ENCODE measurements at regions not wholly inside any gene's neighbourhood (a gene's known extent, or its start where the extent isn't known, plus 50 kb on each side); places are given as distances from the start of the nearest gene placed in this dataset.
"Not testable (repeated sequence)": the region's sequence is repeated elsewhere in the genome, so short reads cannot be mapped to it uniquely, and the experiment has no call there.

- not testable (repeated sequence) for DNase-seq
Observed at GRCh38 chr4:27075603-27076002, 215.0 kb downstream of the STIM2 start.

DNA sequence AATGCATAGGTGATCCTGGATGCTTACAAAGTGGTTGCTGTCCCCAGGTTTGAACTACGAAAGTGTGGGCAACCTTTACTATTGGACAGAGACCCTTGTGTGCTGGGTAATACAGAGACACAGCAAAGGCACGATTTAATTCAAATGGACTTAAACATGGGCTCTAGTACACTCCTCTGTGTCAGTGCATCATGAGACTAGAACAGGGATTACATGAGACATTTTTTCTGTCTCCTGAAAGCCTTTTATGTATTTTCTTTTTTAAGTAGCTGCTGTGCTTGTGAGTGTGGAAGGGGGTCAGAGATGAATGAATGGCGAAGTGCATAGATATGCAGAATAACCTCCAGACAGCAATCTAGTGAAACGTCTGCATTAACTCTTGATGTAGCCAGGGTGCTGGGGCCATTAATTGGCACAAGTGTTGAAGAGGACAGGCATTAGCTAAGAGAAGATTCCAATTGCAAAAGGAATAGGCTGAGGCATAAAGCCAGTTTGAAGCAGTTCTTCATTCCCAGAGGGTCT lies 218.4 kb downstream of the STIM2 start:
- DNase-seq = no peak

DNA sequence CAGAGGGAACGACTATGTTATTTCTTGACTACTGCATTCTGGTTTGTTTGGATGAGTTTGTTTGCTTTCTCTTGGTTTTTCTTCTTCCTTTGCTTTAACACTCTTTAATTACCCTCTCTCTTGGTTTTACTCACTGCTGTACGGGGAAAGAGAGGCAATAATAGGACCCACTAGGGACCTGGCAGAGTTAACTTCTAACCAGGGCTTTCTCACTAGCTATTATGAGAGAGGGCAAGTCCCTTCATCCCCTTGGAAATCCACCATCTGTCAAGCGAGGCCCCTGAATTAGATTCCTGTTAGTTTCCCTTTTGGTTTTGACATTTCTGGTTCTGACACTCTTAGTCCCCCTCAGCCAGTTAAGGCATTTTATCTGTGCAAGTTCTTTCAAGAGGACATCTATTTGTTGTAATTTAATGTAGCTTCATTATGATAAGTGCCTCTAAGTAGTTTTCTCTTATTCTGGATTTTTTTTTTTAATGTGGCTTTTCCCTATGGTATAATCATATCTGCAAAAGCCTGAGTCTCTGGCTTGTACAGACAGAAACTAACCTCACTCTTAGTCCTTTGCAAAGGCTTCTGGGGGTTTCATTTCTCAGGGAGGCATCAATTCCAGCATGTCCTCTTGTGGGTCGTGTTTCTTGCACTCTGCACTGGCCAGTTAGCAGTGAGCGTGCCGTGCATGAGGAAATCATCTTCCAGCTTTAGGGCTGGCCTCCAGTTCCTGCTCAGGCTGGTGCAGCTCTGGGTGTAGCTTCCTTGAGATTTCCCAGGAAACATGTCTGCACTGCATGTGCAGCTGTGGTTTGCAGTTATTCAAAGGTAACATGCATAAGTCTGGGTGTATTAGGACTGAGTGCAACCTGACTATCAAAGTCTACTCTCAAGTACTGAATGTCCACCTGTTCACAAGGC lies 221.3 kb downstream of the STIM2 start:
- DNase-seq = no peak

DNA sequence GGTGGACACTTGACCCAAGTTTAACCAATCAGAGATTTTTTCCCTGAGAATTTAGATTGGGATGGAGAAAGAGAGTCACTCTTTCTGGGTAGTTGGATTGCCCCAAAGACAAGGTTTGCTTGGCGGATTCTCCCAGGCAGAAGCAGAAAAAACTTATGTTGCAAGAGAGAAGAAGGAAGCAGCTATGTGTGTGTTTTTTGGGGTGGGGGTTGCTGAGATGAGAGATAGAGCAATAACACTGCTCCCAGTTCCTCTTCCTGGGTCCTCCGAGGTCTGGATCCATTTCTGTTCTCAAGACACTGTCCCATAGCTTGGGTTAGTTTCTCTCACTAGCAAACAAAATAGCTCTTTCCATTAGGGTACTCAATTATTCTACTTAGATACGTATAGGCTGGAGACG lies 222.1 kb downstream of the STIM2 start:
- no peak for DNase-seq

DNA sequence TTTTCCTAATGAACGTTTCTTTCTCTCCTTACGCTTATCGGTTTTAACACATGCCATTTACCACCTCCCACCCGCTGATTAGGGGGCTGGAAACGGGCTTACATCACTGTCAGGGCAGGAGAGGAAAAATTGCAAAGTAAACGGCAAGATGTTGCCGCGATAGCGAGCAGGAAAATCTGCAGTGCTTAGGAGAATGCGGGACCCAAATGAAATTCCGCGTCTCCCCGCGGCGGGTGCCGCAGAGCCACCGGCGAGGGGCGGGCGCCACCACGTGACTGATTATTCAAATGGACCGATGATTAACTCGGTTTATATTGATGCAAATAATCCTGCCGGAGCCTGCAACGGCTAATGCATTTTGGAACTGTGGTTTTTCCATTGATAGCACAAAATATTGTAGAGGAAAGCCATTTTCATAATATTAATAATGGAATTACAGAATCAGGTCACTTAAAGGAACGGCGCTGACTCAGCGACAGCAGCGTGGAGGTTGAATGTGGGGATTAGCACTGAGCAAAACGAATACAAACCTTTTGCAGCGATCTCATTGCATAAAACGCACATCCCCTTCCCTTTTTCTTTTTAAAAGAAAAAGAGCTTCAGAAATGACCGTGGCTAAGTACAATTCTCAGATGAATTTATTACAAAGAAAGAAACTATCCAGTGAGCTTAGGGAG lies 224.2 kb downstream of the STIM2 start:
- DNase-seq = peak; percentile 65

GRCh38 chr4:27085396-27085795 lies 224.8 kb downstream of the STIM2 start:
- no peak for DNase-seq

- no peak for DNase-seq
Observed at GRCh38 chr4:27087306-27088045, 226.8 kb downstream of the STIM2 start.

- no peak for DNase-seq
Observed at GRCh38 chr4:27088491-27088890, 227.8 kb downstream of the STIM2 start.

DNA sequence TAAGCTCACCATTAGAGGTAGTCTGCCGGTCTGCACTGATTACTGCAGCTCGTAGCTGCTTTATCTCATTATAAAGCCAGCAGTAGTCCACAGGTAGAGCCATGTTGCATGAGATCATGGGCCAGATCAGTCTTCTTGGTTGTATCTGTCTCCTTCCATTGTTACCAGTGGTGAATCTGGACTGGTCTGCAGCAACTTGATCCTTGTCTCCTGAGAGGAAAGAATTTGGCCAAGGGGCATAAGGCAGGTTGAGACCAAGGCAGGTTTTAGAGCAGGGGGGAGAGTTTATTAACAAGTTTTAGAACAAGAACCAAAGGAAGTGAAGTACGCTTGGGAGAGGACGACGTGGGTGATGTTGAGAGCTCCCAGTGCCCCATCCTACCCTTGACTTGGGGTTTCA lies 228.5 kb downstream of the STIM2 start:
- DNase-seq = no peak

DNA sequence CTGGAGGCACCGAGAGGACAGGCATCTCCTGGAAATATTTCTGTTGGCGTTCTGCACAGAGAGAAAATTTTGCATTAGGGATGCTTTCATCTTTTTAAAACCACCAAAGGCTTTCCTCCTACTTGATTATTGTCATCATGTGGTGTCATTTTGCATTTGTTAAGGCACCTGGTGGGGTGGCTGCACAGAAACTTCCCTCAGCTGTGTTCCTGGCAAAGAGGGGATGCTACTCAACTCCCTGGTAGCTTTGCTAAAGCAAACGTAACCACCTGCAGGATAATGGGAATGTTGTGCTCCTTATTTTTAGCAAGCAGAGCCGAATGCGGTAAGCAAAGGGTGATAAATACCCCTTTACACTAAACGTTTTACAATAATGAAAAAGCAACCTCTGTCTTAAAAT lies 229.8 kb downstream of the STIM2 start:
- DNase-seq = no peak

GRCh38 chr4:27094224-27094623 lies 233.6 kb downstream of the STIM2 start:
- no peak for DNase-seq

DNA sequence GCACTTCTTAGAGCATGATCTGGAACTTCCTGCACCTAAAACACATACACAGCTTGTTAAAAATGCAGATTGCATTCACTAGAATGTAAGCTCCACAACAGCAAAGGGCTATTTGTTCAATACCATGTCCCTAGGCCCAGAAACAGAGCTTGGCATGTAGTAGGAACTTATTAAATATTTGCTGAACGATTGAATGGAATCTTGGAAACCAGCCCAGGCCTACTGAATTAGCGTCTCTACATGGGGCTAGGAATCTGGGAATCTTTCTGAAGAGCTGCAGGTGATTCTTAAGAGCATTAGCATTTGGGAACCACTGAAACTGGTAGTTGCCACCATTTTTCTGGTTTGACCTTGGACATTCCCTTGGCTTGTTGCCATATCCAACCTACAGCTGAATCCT lies 234.1 kb downstream of the STIM2 start:
- no peak for DNase-seq

DNA sequence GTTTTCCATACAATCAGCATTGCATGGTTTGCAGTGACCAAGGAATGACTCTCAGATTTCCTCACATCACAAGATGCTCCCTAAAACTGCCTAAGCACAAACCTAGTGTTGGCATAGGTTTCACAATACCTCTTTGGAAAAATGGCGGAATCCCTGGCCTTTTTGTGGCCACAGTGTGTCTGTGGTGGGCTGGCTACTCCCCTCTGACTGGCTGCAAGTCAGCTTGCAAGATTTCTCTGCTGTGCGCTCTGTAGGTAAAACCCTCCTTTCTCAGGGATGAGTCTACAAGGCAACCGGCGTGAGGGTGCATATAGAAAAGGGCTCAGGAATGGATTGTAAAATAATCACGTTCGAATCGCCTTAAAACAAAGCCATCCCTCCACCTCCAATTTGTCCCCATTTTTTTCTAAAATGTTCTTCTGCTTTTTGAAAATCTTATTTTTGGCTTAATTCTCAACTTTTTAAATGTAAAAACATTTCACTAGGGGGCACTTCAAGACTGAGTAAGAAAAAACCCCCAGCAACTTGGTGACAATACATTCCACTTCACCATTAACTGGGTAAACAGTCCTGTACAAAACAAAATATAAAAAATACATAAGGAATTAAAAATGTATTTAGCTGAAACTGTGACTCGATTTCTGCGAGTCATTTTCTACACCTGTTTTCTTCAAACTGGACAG lies 235.6 kb downstream of the STIM2 start:
- no peak for DNase-seq

GRCh38 chr4:27098034-27098433 lies 237.4 kb downstream of the STIM2 start:
- no peak for DNase-seq

DNA sequence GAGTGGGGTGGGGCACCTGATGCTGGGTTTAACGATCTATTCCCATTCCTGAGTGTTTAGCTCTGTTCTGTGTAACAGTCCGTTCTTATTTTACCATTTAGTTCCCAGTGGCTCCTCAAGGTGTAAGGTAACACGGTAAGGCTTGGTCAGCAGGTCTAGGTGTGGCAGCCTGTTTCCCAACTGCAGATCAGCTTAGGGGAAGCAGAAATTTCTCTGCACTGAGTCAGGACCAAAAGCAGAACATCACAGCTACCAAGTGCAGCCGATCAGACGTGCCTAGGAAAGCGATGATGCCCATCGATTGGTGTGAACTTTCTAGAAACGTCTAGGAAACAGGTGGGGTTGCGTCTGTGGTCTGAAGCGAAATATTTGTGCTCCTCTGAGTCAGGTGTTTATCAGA lies 240.1 kb downstream of the STIM2 start:
- no peak for DNase-seq

GRCh38 chr4:27101126-27101525 lies 240.5 kb downstream of the STIM2 start:
- DNase-seq = no peak

- DNase-seq = no peak
Observed at GRCh38 chr4:27101561-27101960, 240.9 kb downstream of the STIM2 start.

- no peak for DNase-seq
Observed at GRCh38 chr4:27111627-27112026, 251.0 kb downstream of the STIM2 start.

- DNase-seq = no peak
Observed at GRCh38 chr4:27112587-27112986, 251.9 kb downstream of the STIM2 start.

DNA sequence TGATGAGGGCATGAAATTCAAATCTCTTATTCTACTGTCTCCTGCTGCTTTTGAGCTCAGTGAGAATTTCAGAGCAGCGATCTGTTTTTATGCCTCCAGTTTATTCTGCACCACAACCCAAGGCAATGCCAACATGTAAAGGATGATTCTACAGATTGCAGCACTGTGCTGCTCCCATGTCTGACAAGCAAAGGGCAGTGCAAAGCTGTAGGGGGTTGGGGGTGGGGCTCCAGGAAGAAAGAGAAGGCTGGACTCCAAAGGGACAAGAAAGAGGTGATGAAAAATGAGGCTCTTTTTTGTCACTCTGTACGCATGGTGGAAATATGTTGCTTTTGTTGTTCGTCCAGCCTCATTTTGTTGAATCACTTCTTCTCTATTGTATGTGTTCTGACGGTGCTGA lies 254.6 kb downstream of the STIM2 start:
- no peak for DNase-seq

DNA sequence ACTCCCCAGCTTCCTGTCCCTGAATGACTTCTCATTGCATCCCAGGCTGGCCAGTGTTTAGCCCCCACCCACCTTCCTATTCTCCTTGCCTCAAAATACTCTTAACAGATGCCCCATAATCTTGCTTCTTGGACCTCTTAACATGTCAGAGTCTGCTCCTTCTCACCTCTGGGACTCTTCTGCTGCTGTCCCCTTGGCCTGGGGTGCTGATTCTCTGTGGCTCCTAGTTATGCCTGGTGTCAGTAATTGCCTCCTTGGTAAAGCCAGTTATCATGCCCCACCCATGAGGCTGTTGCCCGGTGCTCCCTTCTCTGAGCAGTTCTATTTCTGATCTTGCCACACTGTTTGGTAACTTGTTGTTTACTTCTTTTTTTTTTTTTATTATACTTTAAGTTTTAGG lies 256.8 kb downstream of the STIM2 start:
- DNase-seq = no peak

- DNase-seq = no peak
Observed at GRCh38 chr4:27119239-27119638, 258.6 kb downstream of the STIM2 start.

- DNase-seq = no peak
Observed at GRCh38 chr4:27121830-27122229, 261.2 kb downstream of the STIM2 start.
